HepG2 (cell line): ENCODE measurements at regions not wholly inside any gene's neighbourhood (a gene's known extent, or its start where the extent isn't known, plus 50 kb on each side); places are given as distances from the start of the nearest gene placed in this dataset.

Source experiments
- ATAC-seq: fragments of 200-7000 bp; cut with Tn5 transposase; 3 replicates; pipeline ENCODE4 v1.9.1; 2020; ENCODE audit warnings: mild to moderate bottlenecking, moderate library complexity
- BruUV-seq: library from RNA; stranded (reverse); fragments of 400-500 nt; replicated peaks from 2 replicates; lab custom pipeline; 2021; lab: Mats Ljungman, UMichigan
- CTCF ChIA-PET: fragments of 300-600 bp; formaldehyde crosslinking; extraction: SDS; loops from one replicate; lab custom pipeline; 2021; ENCODE audit warnings: low total read pairs, inconsistent platforms, low intra/inter-chr PET ratio; lab: Yijun Ruan, JAX
- POLR2A ChIA-PET: fragments of 350-600 bp; sonication (Branson Sonifier 250); formaldehyde crosslinking; loops from one replicate; lab custom pipeline; 2020; ENCODE audit warnings: antibody characterized with exemption, inconsistent platforms; lab: Yijun Ruan, JAX
- DNase-seq: peaks from one replicate; pipeline ENCODE4 v3.0.0-alpha.2; 2015; ENCODE audit warnings: low spot score
- FAIRE-seq: peaks from 3 replicates; lab custom pipeline; 2011; peaks lifted over from hg19 to GRCh38; lab: Jason Lieb, UNC
- H2AFZ ChIP-seq: one replicate; pipeline ENCODE4 v1.6.1; 2011; ENCODE audit warnings: low read length, inconsistent platforms
- H3K27ac ChIP-seq: fragments of 300-600 bp; 3 replicates; pipeline ENCODE4 v1.8.0; 2011; ENCODE audit warnings: mixed run types, mild to moderate bottlenecking, mixed read lengths, low read length, inconsistent platforms; ENCODE audit not compliant: insufficient read depth; ENCODE audit errors: extremely low read length
- H3K27me3 ChIP-seq, 2 experiments: fragments of 200-600 bp in 1 of 2; 2 replicates in 1 of 2; 3 replicates in 1 of 2; pipeline versions ENCODE4 v1.6.0 to v1.8.0; 2011; ENCODE audit warnings: low read length in 2 of 2, mild to moderate bottlenecking in 2 of 2, moderate library complexity in 2 of 2, inconsistent platforms in 1 of 2; ENCODE audit not compliant: insufficient read depth in 2 of 2, control insufficient read depth in 1 of 2
- H3K36me3 ChIP-seq, 2 experiments: fragments of 200-600 bp in 1 of 2; replicated peaks in 1 of 2; 2 replicates in 1 of 2; 3 replicates in 1 of 2; pipeline versions ENCODE4 v1.5.1 to v1.8.0; 2011; ENCODE audit warnings: low read length in 2 of 2, inconsistent platforms in 1 of 2; ENCODE audit not compliant: insufficient read depth in 2 of 2, control insufficient read depth in 1 of 2
- H3K4me1 ChIP-seq: 2 replicates; pipeline ENCODE4 v1.5.1; 2012; ENCODE audit warnings: low read length, inconsistent platforms; ENCODE audit not compliant: insufficient read depth
- H3K4me2 ChIP-seq: 2 replicates; pipeline ENCODE4 v1.6.0; 2011; ENCODE audit warnings: low read depth, low read length, inconsistent platforms
- H3K4me3 ChIP-seq, 3 experiments: fragments of 200-600 bp in 1 of 3; sonication (generic), shearing (Covaris generic) in 1 of 3; replicated peaks in 1 of 3; 2 replicates each; pipeline ENCODE4 v1.5.1; 2011 to 2016; ENCODE audit warnings: low read length in 3 of 3, inconsistent platforms in 2 of 3, low read depth in 2 of 3, mild to moderate bottlenecking in 2 of 3, control low read depth in 1 of 3, mixed read lengths in 1 of 3; ENCODE audit not compliant: insufficient read depth in 1 of 3
- H3K79me2 ChIP-seq: one replicate; pipeline ENCODE4 v1.6.1; 2011; ENCODE audit warnings: low read length, inconsistent platforms; ENCODE audit not compliant: insufficient read depth
- H3K9ac ChIP-seq: 2 replicates; pipeline ENCODE4 v1.6.0; 2011; ENCODE audit warnings: mild to moderate bottlenecking, low read depth, low read length, inconsistent platforms; ENCODE audit not compliant: insufficient read depth
- H3K9me3 ChIP-seq: 2 replicates; pipeline ENCODE4 v1.5.1; 2012; ENCODE audit warnings: mild to moderate bottlenecking, low read length
- H4K20me1 ChIP-seq: 2 replicates; pipeline ENCODE4 v1.6.0; 2011; ENCODE audit warnings: inconsistent platforms, mild to moderate bottlenecking, low read length, moderate library complexity; ENCODE audit not compliant: insufficient read depth
- ARNTL ChIP-seq: sonication (generic); formaldehyde crosslinking; IDR thresholded peaks from 2 replicates; pipeline ENCODE4 v1.4.0; 2020; ENCODE audit warnings: mild to moderate bottlenecking, missing genetic modification reagents
- DMAP1 ChIP-seq: IDR thresholded peaks from 2 replicates; pipeline ENCODE4 v1.6.1; 2016
- E2F1 ChIP-seq: sonication (generic); formaldehyde crosslinking; IDR thresholded peaks from 2 replicates; pipeline ENCODE4 v1.5.0; 2020; ENCODE audit warnings: missing genetic modification reagents
- GTF2F1 ChIP-seq: fragments of 150-350 bp; IDR thresholded peaks from 2 replicates; pipeline ENCODE4 v1.6.1; 2014; ENCODE audit warnings: low read length
- HMGXB4 ChIP-seq, 2 experiments: sonication (generic) in 1 of 2; formaldehyde crosslinking in 1 of 2; IDR thresholded peaks; 2 replicates each; pipeline versions ENCODE4 v1.4.0 to v1.6.1; 2018 to 2020; ENCODE audit warnings: missing genetic modification reagents in 2 of 2, borderline replicate concordance in 1 of 2, low read depth in 1 of 2, mild to moderate bottlenecking in 1 of 2, missing biosample characterization in 1 of 2
- KDM5A ChIP-seq: fragments of 200-600 bp; sonication (generic); IDR thresholded peaks from 2 replicates; pipeline ENCODE4 v1.7.0; 2018; ENCODE audit warnings: antibody characterized with exemption, mild to moderate bottlenecking, low read length, borderline replicate concordance
- NPAS2 ChIP-seq: sonication (generic); formaldehyde crosslinking; IDR thresholded peaks from 2 replicates; pipeline ENCODE4 v1.8.0; 2022; ENCODE audit warnings: mild to moderate bottlenecking, missing genetic modification reagents, borderline replicate concordance
- ZBTB2 ChIP-seq: sonication (generic); formaldehyde crosslinking; IDR thresholded peaks from 2 replicates; pipeline ENCODE4 v1.8.0; 2022; ENCODE audit warnings: low read depth, missing genetic modification reagents
- ZNF292 ChIP-seq: sonication (generic); formaldehyde crosslinking; IDR thresholded peaks from 2 replicates; pipeline ENCODE4 v1.8.1; 2022; ENCODE audit warnings: mild to moderate bottlenecking, low read depth, missing genetic modification reagents, borderline replicate concordance
- ZNF326 ChIP-seq: sonication (generic); formaldehyde crosslinking; IDR thresholded peaks from 2 replicates; pipeline ENCODE4 v1.4.0; 2020; ENCODE audit warnings: missing genetic modification reagents, borderline replicate concordance
- ZNF652 ChIP-seq: IDR thresholded peaks from 2 replicates; pipeline ENCODE4 v1.6.1; 2016; ENCODE audit warnings: low read depth, borderline replicate concordance
- ZNF674 ChIP-seq: sonication (generic); formaldehyde crosslinking; IDR thresholded peaks from 2 replicates; pipeline ENCODE4 v1.5.0; 2020; ENCODE audit warnings: low read depth, mild to moderate bottlenecking, missing genetic modification reagents
- ZSCAN5A ChIP-seq: sonication (generic); formaldehyde crosslinking; IDR thresholded peaks from 2 replicates; pipeline ENCODE4 v1.8.0; 2022; ENCODE audit warnings: mild to moderate bottlenecking, missing genetic modification reagents, borderline replicate concordance
- WGBS: methylation state at CpG from one replicate; pipeline ENCODE4 v1.1.6; 2017; ENCODE audit warnings: low lambda C conversion rate; 5-methylcytosine and 5-hydroxymethylcytosine counted together
- in situ Hi-C: cut with HindIII; loops from 2 replicates; pipeline ENCODE4 v1.10.0; 2017; ENCODE audit warnings: low pct_unique_long_range_greater_than_20kb; ENCODE audit not compliant: extremely low pct_ligation_motif_present
- intact Hi-C: fragments of 100-400 bp; cut with micrococcal nuclease; formaldehyde crosslinking; loops from one replicate; pipeline ENCODE4 v1.10.0; 2022; ENCODE audit not compliant: unreplicated experiment

- Histone ChIP-seq H3K9me3 (no peaks in the 10 kb centered on the region), H3K36me3 (no peaks in the 10 kb centered on the region), H4K20me1 (no peaks in the 10 kb centered on the region), H3K79me2 (no peaks in the 10 kb centered on the region), H3K27ac (no peak overlapping the region), H3K27me3 (no peaks in the 10 kb centered on the region), H3K4me2 (no peak overlapping the region), H2AFZ (no peak overlapping the region)
- CTCF ChIA-PET = no interaction called here
- DNase-seq = no peak
- TF ChIP-seq ZNF652 (CRISPR knock-in tag) (no peak), KDM5A (no peak)
- TF ChIP-seq, all 625 proteins: peak for 0
- intact Hi-C loops = no loop called here
- H3K4me1 ChIP-seq = no peaks in the 10 kb centered on the region
- WGBS = 40% methylated on average over 1 of the region's 26 CpGs
- H3K4me3 ChIP-seq = no peak overlapping the region
- no peak overlapping the region for H3K9ac ChIP-seq
- in situ Hi-C loops = no loop called here
- ATAC-seq (no peak), FAIRE-seq (no peak)
- POLR2A ChIA-PET = no interaction called here
- no TSS peak for BruUV-seq
Observed at GRCh38 chr6:69466979-69467570, 329.7 kb downstream of the LMBRD1 start.

GRCh38 chr6:69465866-69466265 lies 330.9 kb downstream of the LMBRD1 start:
- Histone ChIP-seq H3K4me2 (no peak overlapping the region), H3K9me3 (no peaks in the 10 kb centered on the region), H3K27ac (no peak overlapping the region), H3K9ac (no peak overlapping the region), H3K4me3 (no peak overlapping the region), H2AFZ (no peak overlapping the region), H3K36me3 (no peaks in the 10 kb centered on the region), H3K27me3 (no peaks in the 10 kb centered on the region), H3K4me1 (no peaks in the 10 kb centered on the region), H3K79me2 (no peaks in the 10 kb centered on the region), H4K20me1 (no peaks in the 10 kb centered on the region)
- ChIA-PET CTCF (no interaction called here), POLR2A (no interaction called here)
- no TSS peak for BruUV-seq
- in situ Hi-C loops = no loop called here
- ATAC-seq (no peak), FAIRE-seq (no peak), DNase-seq (no peak)
- intact Hi-C loops = no loop called here
- TF ChIP-seq ZNF326 (CRISPR knock-in tag) (no peak), NPAS2 (CRISPR knock-in tag) (no peak), HMGXB4 (CRISPR knock-in tag; IDR thresholded peaks at IDR 0.05; ENCODE audit: borderline replicate concordance in 1 of 2, low read depth in 1 of 2) (no peak), GTF2F1 (no peak), E2F1 (CRISPR knock-in tag) (no peak), ZSCAN5A (no peak), DMAP1 (CRISPR knock-in tag) (no peak), ZBTB2 (CRISPR knock-in tag) (no peak), ARNTL (no peak), ZNF292 (CRISPR knock-in tag) (no peak), ZNF674 (CRISPR knock-in tag) (no peak)
